Right atrium auricular region (tissue), 2 donors: ENCODE measurements at regions not wholly inside any gene's neighbourhood (a gene's known extent, or its start where the extent isn't known, plus 50 kb on each side); places are given as distances from the start of the nearest gene placed in this dataset.

Experiments
- DNase-seq: peaks from one replicate; pipeline ENCODE4 v3.0.0-alpha.2; 2019; ENCODE audit warnings: low spot score
- H3K27ac ChIP-seq, 2 donors: fragments of 200-600 bp; sonication (generic); 1 replicate in 1 of 2; 2 replicates in 1 of 2; pipeline ENCODE4 v1.5.1; 2016 to 2019
- H3K27me3 ChIP-seq, 2 donors: fragments of 200-600 bp; sonication (generic); one replicate each; pipeline versions ENCODE4 v1.5.1 to v1.6.0; 2017 to 2019
- H3K36me3 ChIP-seq: fragments of 200-600 bp; sonication (generic); one replicate; pipeline ENCODE4 v1.5.1; 2016
- H3K4me1 ChIP-seq, 2 donors: fragments of 200-600 bp; sonication (generic); one replicate each; pipeline versions ENCODE4 v1.5.1 to v1.6.0; 2017 to 2019
- H3K4me3 ChIP-seq, 2 donors: fragments of 200-600 bp; sonication (generic); 1 replicate in 1 of 2; 2 replicates in 1 of 2; pipeline ENCODE4 v1.5.1; 2017 to 2019; ENCODE audit warnings: mild to moderate bottlenecking in 1 of 2, moderate library complexity in 1 of 2
- H3K9me3 ChIP-seq, 2 donors: fragments of 200-600 bp; sonication (generic); one replicate each; pipeline ENCODE4 v1.5.1; 2019
- CTCF ChIP-seq, 2 donors: fragments of 200-600 bp; sonication (generic); IDR thresholded peaks; one replicate each; pipeline ENCODE4 v1.5.1; 2019; ENCODE audit warnings: antibody characterized with exemption in 2 of 2

GRCh38 chrX:56505866-56506265 lies 57.6 kb upstream of the UBQLN2 start:
- Histone ChIP-seq H3K9me3 (peaks cover 0 to 13% of the 10 kb centered on the region in 2 donors), H3K36me3 (no peaks in the 10 kb centered on the region), H3K27ac (no peak overlapping the region), H3K4me3 (no peak overlapping the region), H3K27me3 (no peaks in the 10 kb centered on the region), H3K4me1 (no peaks in the 10 kb centered on the region)
- TF ChIP-seq CTCF (IDR thresholded peaks at IDR 0.05), result no peak
- DNase-seq, result no peak
